ENCODE measurements at regions not wholly inside any gene's neighbourhood (a gene's known extent, or its start where the extent isn't known, plus 50 kb on each side); places are given as distances from the start of the nearest gene placed in this dataset.

GRCh38 chr15:70361106-70361505 lies 263.4 kb upstream of the TLE3 start:
- no peak for DNase-seq

- no peak for DNase-seq
These were observed 261.3 kb upstream of the TLE3 start for GRCh38 chr15:70358871-70359647.

DNA sequence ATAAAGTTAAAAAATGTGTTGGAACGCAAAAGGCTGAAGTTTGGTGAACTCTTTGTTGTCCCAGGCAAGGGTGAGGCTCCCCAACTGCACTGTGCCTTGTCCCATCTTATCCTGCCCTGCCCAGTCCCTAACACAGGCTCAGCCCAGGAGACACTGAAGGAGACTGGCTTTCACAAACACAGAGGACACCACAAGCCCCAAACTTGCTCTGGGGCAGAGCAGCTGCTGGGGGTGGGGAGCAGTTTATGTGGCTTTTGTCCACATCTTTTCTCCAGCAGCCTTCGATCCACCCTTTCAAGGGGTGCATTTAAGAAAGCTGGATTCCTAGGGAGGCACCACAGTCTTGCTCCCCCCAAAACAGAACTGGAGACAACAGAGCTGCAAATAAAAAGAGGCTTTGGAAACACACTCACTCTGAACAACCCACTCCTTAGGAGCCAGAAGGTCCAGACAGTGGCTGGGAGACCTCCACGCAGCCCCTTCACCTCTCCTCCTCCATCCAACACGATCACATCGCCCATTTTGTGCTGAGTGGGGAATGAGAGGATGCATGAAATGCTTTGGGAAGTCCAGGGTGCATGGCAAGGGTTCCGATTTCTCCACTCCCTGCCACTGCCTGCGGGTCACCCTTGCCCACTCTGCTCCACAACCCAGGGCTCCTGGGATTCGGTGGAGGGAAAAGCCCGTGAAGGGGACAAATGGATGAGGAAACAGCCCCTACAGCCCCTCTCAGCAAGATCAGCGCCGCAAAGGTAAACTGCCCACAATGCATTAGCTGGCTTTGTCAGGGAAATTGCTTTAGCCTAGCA lies 260.5 kb upstream of the TLE3 start:
- DNase-seq: no peak

DNA sequence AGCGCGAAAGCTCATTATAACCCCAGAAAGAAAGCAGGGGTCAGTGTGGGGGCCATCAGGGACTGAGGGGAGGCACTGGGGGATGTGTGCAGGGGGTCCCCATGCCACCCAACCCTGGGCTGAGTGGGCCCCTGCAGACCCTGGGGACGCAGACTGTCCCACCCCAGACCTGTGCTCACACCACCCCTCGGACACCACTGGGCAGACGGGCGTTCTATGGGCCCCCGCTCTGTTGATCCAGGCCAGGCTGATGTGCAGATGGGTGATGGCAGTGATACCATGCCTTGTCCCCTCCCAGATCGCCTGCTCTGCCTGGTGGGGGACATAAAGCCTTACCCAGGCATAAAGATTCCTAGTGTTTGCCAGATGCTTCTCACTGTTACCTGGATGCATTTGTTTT lies 259.7 kb upstream of the TLE3 start:
- no peak for DNase-seq

GRCh38 chr15:70356919-70357318 lies 259.2 kb upstream of the TLE3 start:
- DNase-seq: no peak

- no peak for DNase-seq
These were observed 258.5 kb upstream of the TLE3 start for GRCh38 chr15:70356062-70356860.

DNA sequence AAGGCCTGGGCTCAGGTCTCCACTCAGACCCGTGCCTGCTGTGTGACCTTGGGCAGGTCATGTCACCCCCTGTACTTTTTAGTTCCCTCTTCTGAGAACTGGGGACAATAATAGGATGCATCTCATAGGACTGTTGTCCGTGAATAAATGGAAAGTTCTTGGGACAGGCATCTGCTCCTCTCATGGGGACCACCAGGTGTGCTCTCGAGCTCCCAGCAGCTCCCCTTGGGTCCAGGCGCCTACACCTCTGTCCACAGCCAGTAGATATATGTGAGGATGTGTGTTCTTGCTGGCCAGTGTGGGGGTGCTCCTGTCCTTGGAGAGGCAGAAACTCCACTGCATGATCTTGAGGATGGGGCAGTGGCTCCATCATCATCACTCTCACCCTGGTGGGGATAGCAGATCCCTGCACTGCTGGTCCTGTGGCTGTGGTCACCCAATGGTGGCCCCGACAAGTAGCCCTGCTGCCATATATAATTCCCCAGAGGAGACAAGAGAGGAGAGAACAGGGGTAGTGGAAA lies 257.6 kb upstream of the TLE3 start:
- DNase-seq: no peak

- DNase-seq: no peak
These were observed 256.7 kb upstream of the TLE3 start for GRCh38 chr15:70354346-70354905.

- no peak for DNase-seq
These were observed 256.1 kb upstream of the TLE3 start for GRCh38 chr15:70353606-70354345.

DNA sequence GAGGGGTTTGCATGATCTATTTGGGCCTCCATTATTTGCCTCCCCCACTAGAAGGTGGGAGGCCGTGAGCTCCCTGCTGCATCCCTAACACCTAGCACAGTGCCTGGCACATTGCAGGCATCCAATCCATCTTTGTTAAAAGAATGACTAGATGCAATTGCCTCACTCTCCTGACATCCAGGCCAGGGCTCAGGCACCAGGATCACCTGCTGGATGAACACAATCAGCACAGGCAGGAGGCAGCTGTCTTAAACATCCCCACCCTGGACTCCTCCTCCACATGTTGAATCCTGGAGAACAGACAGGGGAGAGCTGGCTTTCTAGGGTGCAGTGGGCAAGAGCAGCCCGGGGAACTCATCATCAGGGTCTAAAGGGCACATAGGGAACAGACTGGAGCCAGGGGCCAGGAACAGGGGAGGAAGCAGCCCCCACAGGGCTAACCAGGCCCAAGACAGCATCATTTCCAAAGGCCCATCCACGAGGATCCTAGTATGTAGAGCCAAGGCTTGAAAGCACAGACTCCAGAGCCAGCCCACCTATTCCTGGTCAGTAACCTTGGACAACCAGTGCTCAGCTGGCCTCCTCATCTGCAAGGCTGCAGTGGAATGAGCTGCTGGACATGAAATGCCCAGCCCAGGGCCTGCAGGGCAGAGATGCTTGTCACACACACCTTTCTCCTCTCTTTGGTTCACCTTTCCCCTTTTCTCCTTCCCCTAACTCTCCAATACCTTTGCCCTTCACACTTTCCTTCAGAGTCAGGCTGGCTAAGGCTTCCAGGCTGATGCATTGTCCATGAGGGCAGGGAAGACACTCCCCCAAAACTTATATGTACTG lies 254.4 kb upstream of the TLE3 start:
- DNase-seq: no peak

DNA sequence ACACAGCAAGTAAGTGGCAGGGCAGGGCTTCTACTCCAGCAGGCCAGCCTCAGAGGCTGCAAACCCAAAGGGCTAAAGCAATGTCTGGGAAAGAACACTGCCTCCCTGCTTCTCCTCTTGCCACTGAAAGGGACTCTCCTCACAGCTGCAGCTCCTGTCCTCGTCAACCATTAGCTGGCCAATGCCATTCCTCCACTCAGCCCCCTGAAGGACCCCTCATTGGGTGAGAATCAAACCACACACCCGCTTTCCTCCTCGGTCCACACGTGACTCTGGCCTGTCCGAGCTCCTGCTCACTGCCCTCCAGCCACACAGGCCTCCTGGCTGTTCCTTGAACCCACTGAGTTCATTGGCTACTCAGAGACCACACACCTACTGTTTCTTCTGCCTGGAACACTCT lies 253.7 kb upstream of the TLE3 start:
- no peak for DNase-seq

- DNase-seq: peak; percentile 26
These were observed 251.0 kb upstream of the TLE3 start for GRCh38 chr15:70348581-70349344.

DNA sequence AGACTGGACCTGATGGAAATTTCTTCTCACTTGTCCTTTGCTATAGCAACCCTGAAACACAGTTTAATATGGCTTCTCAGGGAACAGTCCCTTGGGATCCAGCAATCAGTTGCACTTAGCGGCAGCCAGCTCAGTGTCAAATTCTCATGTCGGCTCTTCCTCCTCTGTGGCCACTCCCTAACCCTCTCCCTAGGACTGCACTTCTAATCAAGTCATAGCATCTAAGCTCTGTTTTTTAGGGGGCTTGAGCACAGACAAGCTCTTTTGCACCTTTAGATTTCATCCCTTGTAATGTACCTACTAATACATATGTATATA lies 250.5 kb upstream of the TLE3 start:
- DNase-seq: no peak

- DNase-seq: no peak
These were observed 249.9 kb upstream of the TLE3 start for GRCh38 chr15:70347321-70348225.

GRCh38 chr15:70345251-70346019 lies 247.7 kb upstream of the TLE3 start:
- no peak for DNase-seq

DNA sequence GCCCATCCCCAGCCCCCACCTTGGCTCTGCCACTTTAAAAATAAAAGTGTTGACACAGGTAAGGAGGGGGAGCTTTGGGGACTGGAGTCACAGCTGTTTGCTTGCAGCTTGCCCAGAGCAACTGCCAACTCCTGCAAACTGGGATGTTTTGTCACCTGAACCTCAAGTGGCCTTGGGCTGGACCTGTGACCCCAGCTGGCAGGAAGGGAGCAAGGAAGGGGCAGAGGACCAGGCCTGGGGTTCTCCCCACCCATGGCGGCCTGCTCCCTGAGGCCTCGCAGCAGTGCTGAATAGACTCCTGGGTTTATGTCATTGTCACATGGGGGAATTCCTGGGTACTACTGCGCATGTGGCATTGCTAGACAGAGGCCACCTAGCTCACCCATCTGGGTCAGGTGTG lies 246.9 kb upstream of the TLE3 start:
- DNase-seq: no peak

GRCh38 chr15:70343961-70344621 lies 246.4 kb upstream of the TLE3 start:
- DNase-seq: no peak

All from midbrain (tissue), 1 donor.